Epidermal melanocyte (primary cell): ENCODE measurements at regions not wholly inside any gene's neighbourhood (a gene's known extent, or its start where the extent isn't known, plus 50 kb on each side); places are given as distances from the start of the nearest gene placed in this dataset.

Experiments
- DNase-seq: peaks from one replicate; pipeline ENCODE4 v3.0.0; 2011; ENCODE audit warnings: low spot score; ENCODE audit not compliant: insufficient read length

GRCh38 chr1:244974106-244974505 is 109.8 kb upstream of the HNRNPU start:
- no peak for DNase-seq

GRCh38 chr1:244971552-244972216 is 107.3 kb upstream of the HNRNPU start:
- DNase-seq = no peak

DNA sequence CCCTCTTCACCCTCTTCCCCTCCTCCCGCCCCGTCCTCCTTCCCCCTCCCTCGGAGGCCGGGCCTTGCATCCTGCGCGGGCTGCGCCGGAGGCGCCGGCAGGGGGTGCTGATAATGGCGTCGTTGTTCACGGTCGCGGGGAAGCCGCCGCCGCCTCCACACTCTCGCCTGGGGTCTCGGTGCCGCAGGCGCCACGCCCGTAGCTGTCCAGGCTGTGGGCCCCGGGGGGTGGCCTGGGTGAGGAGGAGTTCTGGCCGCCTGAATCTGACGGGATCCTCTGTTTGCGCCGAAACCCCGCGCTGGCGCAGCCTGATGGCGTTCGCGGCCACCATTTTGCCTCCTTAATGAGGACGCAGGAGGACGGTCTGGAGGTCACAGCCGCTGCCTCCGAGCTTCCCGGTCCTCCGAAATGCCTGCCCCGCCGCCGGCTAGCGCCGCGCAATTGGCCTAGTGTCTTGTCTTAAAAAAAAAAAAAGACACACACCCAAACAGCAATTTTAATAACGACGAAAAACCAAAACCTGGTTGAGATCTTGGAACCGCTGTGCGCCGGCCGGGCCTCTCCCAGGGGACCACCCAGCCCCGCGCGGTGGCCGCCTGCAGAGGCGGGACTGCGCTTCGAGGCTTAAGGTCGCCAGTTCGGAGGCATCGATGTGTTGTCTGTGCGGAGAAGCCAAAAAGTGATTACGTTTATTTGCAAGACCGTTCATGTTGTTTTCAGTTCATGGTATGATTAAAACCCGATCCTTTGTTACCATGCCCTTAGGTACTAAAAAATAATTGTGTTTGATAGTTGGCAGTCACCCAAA is 106.6 kb upstream of the HNRNPU start:
- DNase-seq = peak; percentile 43

GRCh38 chr1:244970236-244970743 is 105.9 kb upstream of the HNRNPU start:
- no peak for DNase-seq

DNA sequence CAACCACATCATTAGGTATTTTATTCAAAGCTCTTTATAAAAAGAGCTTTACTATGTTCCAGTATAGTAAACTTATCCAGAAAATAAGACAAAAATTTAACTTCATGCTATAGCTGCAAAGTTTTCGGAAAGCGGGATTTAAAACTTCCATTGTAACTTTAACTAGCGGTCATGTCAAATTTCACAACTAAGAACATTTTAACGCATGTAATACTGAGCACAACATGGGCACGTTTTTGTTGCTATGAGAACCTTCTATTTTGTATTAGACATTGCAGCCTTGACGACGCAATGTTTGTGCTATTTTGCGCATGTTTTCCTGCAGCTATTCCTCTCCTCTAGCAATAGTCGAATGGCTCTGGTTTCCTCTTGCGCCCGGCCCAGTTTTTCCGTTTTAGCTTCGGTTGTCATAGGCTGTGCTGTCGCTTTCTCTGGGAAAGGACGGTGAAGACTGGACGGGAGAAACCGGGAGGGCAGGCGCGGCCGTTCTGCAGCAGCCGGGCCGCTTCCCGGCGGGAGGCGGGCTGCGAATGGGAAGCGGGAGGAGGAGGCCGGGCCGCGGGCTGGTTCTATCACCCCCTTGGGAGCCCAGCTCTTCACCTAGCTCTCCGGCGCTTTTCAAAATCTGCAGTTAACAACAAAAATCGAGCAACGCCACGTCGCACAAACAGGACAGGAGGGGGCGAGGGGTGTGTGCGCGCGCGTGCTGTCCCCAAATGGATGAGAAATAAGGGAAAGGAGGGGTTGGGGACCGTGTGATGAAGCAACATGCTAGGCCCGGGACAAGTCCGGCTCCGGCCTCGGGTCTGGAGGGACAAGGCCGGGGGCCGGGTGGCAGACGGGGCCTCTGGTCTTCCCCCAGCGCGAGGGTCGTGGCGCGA is 105.3 kb upstream of the HNRNPU start:
- DNase-seq = no peak

- no peak for DNase-seq
Observed at GRCh38 chr1:244968881-244969280, 104.5 kb upstream of the HNRNPU start.

GRCh38 chr1:244968471-244968871 is 104.1 kb upstream of the HNRNPU start:
- no peak for DNase-seq

- no peak for DNase-seq
Observed at GRCh38 chr1:244967159-244967558, 102.8 kb upstream of the HNRNPU start.

DNA sequence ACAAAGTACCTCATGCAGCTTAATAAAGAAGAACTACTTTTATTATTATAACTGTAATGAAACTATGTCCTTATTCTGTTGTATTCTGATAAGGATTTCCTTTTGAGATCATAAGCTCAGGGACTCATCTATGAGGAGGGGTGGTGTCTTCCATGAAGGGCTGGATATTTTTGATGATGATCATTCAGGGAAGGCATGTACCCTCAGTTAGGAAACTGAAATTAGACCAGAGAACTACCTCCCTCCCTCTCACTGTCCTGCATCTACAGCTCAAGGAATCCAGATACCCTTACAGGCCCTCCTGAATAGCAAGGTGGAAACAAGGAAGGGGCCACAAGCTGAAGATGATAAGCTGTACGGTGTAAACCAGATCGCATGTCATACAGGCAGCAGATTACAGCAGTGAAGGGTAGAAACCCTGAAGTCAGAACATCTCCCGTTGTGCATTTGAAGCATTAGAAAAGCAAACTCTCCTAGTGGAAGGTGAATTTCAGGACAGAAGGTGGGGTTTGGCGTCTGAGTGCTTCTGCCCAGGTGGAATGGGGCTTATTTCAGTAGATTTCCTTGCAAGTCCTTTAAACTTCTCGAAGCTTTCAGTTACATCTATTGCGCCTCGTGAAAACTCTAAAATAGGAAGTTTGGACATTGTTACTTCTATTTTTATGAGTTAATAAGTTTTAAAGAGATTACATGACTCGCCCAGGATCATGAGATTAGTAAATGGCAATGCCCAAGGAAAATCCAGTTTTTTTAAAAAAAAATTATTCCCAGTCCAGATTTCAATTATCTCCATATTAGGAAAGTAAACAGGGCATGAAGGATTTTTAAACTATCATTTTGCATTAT is 101.1 kb upstream of the HNRNPU start:
- DNase-seq = no peak

DNA sequence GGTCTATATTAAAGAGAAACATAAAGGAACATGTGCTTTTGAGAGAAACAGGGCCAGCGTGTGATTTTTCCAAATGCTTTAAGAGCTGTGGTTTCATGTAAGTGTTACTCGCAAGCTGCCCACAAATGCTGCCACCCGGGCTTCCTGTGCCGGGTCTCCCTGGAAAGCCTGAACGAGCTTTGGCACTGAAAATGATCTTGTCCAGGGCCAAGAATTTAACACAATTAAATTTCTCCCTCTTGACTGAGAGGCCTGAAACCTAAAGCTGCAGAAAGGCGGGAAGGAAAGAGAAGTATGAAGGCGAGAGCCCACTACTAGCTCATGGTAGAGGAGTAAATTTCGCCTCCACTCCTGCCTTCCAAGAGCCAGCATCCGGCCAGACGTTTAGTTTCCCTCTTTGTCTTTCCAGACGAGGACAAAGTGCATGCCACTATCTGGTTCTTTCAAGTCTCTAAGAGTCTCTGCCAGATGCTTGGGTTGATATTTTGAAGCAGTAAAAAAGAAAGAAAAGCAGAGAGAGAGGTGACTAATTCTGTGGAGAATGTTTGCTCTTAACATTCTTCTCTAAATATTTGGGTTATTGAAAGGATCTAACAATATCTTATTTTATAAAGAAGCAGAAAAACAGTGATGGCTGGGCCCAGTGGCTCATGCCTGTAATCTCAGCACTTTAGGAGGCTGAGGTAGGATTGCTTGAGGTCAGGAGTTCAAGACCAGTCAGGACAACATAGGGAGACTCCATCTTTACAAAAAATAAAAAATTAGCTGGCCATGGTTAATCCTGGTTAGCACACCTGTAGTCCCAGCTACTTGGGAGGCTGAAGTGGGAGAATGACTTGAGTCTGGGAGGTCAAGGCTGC is 100.0 kb upstream of the HNRNPU start:
- DNase-seq = no peak

- no peak for DNase-seq
Observed at GRCh38 chr1:244963231-244963826, 99.0 kb upstream of the HNRNPU start.

DNA sequence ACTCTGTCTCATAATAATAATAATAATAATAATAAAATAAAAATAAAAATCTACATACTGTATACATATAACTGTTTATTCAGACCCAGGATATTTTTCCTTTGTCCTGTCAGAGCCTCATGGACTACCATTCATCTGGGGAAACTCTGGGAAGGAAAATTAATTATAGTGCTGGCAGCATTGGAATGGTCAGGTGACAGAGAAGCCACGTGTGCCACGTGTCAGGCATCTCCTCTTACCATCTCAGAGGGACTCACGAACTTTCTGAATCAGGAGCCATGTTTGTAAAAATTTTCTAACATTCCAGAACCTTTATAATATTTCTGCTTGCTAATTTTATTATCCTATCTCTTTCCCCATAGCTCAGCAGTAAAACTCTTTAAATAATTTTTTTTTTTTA is 97.8 kb upstream of the HNRNPU start:
- no peak for DNase-seq

DNA sequence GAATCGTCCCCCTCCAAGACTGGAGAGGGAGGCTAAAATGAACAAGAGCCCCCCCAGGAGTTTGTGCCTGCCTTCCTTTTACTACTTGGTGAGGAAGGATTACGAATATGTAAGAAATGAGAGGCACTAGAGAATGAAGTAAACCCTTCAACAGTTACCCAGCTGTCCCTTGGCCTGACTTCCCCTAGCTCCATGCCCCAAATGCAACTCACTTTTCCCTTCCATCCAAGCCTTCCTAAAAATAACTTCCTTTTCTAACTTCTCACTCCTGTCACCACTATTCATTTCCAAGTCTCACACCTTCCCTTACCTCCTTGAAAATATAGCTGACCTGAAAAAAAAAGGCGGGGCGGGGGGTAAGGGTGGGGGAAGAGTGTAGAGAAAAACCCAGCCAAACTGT is 96.6 kb upstream of the HNRNPU start:
- DNase-seq = no peak

DNA sequence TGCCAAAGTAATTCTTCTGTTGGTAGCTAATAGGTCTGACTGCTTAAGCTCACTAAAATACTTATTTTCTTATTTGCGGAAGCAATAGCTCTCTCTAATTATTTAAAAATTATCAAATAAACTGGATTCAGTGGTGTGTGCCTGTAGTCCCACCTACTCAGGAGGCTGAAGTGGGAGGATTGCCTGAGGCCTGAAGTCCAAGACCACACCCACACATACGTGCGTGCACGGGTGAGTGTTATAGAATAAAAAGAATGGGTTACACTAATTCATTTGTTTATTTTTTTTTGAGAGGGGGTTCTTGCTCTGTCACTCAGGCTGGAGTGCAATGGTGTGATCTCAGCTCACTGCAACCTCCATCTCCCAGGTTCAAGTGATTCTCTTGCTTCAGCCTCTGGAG is 94.2 kb upstream of the HNRNPU start:
- DNase-seq = no peak

DNA sequence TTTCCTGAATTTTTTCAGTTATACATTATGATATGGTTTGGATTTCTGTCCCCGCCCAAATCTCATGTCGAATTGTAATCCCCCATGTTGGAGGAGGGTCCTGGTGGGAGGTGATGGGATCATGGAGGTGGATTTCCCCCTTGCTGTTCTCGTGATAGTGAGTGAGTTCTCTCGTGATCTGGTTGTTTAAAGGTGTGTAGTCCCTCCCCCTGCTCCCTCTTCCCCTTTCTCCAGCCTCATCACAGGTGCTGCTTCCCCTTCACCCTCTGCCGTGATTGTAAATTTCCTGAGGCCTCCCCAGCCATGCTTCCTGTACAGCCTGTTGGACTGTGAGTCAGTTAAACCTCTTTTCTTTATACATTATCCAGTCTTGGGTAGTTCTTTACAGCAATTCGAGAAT is 93.2 kb upstream of the HNRNPU start:
- DNase-seq = no peak

DNA sequence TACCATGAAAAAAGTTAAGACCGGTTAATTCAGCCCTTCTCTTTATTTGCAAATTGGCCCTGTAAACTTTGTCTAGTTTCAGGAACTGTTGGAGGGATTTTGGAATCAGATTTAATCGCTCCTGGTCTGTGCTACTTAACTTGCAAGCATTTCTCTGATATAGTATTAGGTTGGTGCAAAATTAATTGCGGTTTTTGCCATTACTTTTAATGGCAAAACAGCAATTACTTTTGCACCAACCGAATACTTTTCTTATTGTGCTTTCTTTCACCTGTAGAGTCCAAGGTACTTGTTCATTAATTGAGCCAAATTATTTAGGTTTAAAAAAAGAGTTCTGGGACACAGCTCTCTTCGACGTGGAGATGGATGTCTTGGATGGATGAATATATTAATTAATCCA is 92.8 kb upstream of the HNRNPU start:
- no peak for DNase-seq

DNA sequence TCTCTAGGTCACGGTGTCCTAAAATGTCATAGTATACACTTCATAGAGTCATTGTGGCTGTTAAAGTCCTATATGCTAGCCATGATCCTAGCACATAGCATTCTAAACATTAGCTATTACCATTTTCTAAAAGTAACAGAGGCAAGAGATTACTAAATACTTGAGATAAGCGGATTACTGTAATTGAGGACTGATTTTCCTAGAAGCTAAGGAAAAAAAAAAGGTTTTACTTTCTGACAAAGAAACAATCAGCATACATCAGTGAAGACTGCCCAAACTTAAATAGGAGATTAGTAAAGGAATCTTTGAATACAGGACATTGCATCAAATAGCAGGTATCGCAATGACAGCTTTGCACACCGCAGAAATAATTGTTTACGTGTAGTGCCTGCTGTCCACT is 91.3 kb upstream of the HNRNPU start:
- no peak for DNase-seq

- no peak for DNase-seq
Observed at GRCh38 chr1:244954359-244954758, 90.0 kb upstream of the HNRNPU start.

- no peak for DNase-seq
Observed at GRCh38 chr1:244953901-244954300, 89.6 kb upstream of the HNRNPU start.

- DNase-seq = no peak
Observed at GRCh38 chr1:244952940-244953339, 88.6 kb upstream of the HNRNPU start.
